Right lobe of liver (tissue), 4 donors: ENCODE measurements at regions not wholly inside any gene's neighbourhood (a gene's known extent, or its start where the extent isn't known, plus 50 kb on each side); places are given as distances from the start of the nearest gene placed in this dataset.
"Not testable (repeated sequence)": the region's sequence is repeated elsewhere in the genome, so short reads cannot be mapped to it uniquely, and the experiment has no call there.

Source experiments
- POLR2A ChIP-seq: fragments of 450-650 bp; IDR thresholded peaks from one replicate; pipeline ENCODE4 v1.6.1; 2017; ENCODE audit warnings: antibody characterized with exemption, mild to moderate bottlenecking
- TF ChIP-seq, protein P1 (sequence below), 4 donors: fragments of 200-600 bp in 3 of 4; fragments of 450-650 bp in 1 of 4; IDR thresholded peaks; one replicate each; pipeline versions ENCODE4 v1.5.1 to v1.8.0; 2016 to 2022; ENCODE audit warnings: antibody characterized with exemption in 4 of 4, mild to moderate bottlenecking in 2 of 4
- donor health status: DM: no; HTN: no; CAD: no.
- donor health status: DM: no; HTN: no; CAD: no.
- donor health status: DM: no; HTN: yes; CAD: no.

GRCh38 chr2:8510055-8510454 is 171.8 kb upstream of the ID2 start:
- TF ChIP-seq, protein P1, sequence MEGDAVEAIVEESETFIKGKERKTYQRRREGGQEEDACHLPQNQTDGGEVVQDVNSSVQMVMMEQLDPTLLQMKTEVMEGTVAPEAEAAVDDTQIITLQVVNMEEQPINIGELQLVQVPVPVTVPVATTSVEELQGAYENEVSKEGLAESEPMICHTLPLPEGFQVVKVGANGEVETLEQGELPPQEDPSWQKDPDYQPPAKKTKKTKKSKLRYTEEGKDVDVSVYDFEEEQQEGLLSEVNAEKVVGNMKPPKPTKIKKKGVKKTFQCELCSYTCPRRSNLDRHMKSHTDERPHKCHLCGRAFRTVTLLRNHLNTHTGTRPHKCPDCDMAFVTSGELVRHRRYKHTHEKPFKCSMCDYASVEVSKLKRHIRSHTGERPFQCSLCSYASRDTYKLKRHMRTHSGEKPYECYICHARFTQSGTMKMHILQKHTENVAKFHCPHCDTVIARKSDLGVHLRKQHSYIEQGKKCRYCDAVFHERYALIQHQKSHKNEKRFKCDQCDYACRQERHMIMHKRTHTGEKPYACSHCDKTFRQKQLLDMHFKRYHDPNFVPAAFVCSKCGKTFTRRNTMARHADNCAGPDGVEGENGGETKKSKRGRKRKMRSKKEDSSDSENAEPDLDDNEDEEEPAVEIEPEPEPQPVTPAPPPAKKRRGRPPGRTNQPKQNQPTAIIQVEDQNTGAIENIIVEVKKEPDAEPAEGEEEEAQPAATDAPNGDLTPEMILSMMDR (IDR thresholded peaks at IDR 0.05): not testable (repeated sequence)
- not testable (repeated sequence) for TF ChIP-seq POLR2A
